GM12891 (cell line): ENCODE measurements at regions not wholly inside any gene's neighbourhood (a gene's known extent, or its start where the extent isn't known, plus 50 kb on each side); places are given as distances from the start of the nearest gene placed in this dataset.

Source experiments
- PAX5 ChIP-seq: IDR thresholded peaks from 2 replicates; pipeline ENCODE4 v1.6.1; 2011; ENCODE audit warnings: low read length, moderate library complexity, mild to moderate bottlenecking; ENCODE audit not compliant: insufficient read depth, severe bottlenecking
- POLR2A ChIP-seq: IDR thresholded peaks from 2 replicates; pipeline ENCODE4 v1.6.1; 2011; ENCODE audit warnings: low read depth, low read length, control low read depth
- POLR2AphosphoS5 ChIP-seq: IDR thresholded peaks from 2 replicates; pipeline ENCODE4 v1.6.1; 2011; ENCODE audit warnings: low read depth, low read length, control low read depth
- SPI1 ChIP-seq: IDR thresholded peaks from 2 replicates; pipeline ENCODE4 v1.6.1; 2011; ENCODE audit warnings: low read depth, low read length, control low read depth
- TAF1 ChIP-seq: IDR thresholded peaks from 2 replicates; pipeline ENCODE4 v1.6.1; 2011; ENCODE audit warnings: low read depth, low read length, control low read depth

GRCh38 chr9:16157651-16158050 is 604.8 kb downstream of the CCDC171 start:
- no peak for TF ChIP-seq POLR2AphosphoS5
- no peak for TF ChIP-seq POLR2A
- TF ChIP-seq PAX5 = no peak
- TF ChIP-seq TAF1 = no peak
- no peak for TF ChIP-seq SPI1
